HG03565 (cell line): ENCODE measurements at regions not wholly inside any gene's neighbourhood (a gene's known extent, or its start where the extent isn't known, plus 50 kb on each side); places are given as distances from the start of the nearest gene placed in this dataset.
"Not testable (repeated sequence)": the region's sequence is repeated elsewhere in the genome, so short reads cannot be mapped to it uniquely, and the experiment has no call there.

Experiments used
- ATAC-seq: cut with Tn5 transposase; IDR thresholded peaks from one replicate; pipeline ENCODE4 v1.9.1; 2021; ENCODE audit warnings: mild to moderate bottlenecking, moderate library complexity; ENCODE audit not compliant: unreplicated experiment

GRCh38 chr2:71926876-71927756, 220.5 kb downstream of the CYP26B1 start:
- no peak for ATAC-seq

GRCh38 chr2:71926089-71926447, 221.6 kb downstream of the CYP26B1 start:
- no peak for ATAC-seq

GRCh38 chr2:71925268-71926088, 222.2 kb downstream of the CYP26B1 start:
- no peak for ATAC-seq

- ATAC-seq = peak; percentile 74
Measured at GRCh38 chr2:71923887-71924533, 223.7 kb downstream of the CYP26B1 start.

GRCh38 chr2:71923143-71923525, 224.5 kb downstream of the CYP26B1 start:
- no peak for ATAC-seq

- no peak for ATAC-seq
Measured at GRCh38 chr2:71922499-71923142, 225.0 kb downstream of the CYP26B1 start.

GRCh38 chr2:71922091-71922490, 225.6 kb downstream of the CYP26B1 start:
- no peak for ATAC-seq

- ATAC-seq = not testable (repeated sequence)
Measured at GRCh38 chr2:71920819-71921218, 226.8 kb downstream of the CYP26B1 start.

GRCh38 chr2:71919708-71920107, 228.0 kb downstream of the CYP26B1 start:
- ATAC-seq = no peak

- ATAC-seq = no peak
Measured at GRCh38 chr2:71910277-71910676, 237.4 kb downstream of the CYP26B1 start.

- no peak for ATAC-seq
Measured at GRCh38 chr2:71908798-71909197, 238.9 kb downstream of the CYP26B1 start.

GRCh38 chr2:71907503-71907902, 240.2 kb downstream of the CYP26B1 start:
- no peak for ATAC-seq

GRCh38 chr2:71906357-71906973, 241.2 kb downstream of the CYP26B1 start:
- no peak for ATAC-seq

GRCh38 chr2:71905205-71905604, 242.5 kb downstream of the CYP26B1 start:
- ATAC-seq = no peak

GRCh38 chr2:71903841-71904240, 243.8 kb downstream of the CYP26B1 start:
- ATAC-seq = no peak

- no peak for ATAC-seq
Measured at GRCh38 chr2:71901466-71901865, 246.2 kb downstream of the CYP26B1 start.

GRCh38 chr2:71898851-71899681, 248.6 kb downstream of the CYP26B1 start:
- ATAC-seq = no peak

GRCh38 chr2:71898375-71898774, 249.3 kb downstream of the CYP26B1 start:
- ATAC-seq = no peak

- ATAC-seq = no peak
Measured at GRCh38 chr2:71897836-71898235, 249.8 kb downstream of the CYP26B1 start.

- ATAC-seq = no peak
Measured at GRCh38 chr2:71897137-71897480, 250.6 kb downstream of the CYP26B1 start.
